NOMO-1 treated with DMSO at 0.1 percent for 48 hours (cell line): ENCODE measurements at regions not wholly inside any gene's neighbourhood (a gene's known extent, or its start where the extent isn't known, plus 50 kb on each side); places are given as distances from the start of the nearest gene placed in this dataset.
A peak's percentile ranks its signal among the peaks of the same experiment; 100 is the strongest.
"Not testable (repeated sequence)": the region's sequence is repeated elsewhere in the genome, so short reads cannot be mapped to it uniquely, and the experiment has no call there.

Experiments
- DNase-seq: peaks from one replicate; lab custom pipeline; 2025; ENCODE audit not compliant: unreplicated experiment; lab: John Stamatoyannopoulos, UW

GRCh38 chr10:84921701-84922100 is 593.3 kb downstream of the CCSER2 start:
- no peak for DNase-seq

GRCh38 chr10:84924131-84924530 is 595.7 kb downstream of the CCSER2 start:
- DNase-seq, result no peak

- no peak for DNase-seq
These were observed 597.1 kb downstream of the CCSER2 start for GRCh38 chr10:84925495-84925894.

- DNase-seq, result no peak
These were observed 605.0 kb downstream of the CCSER2 start for GRCh38 chr10:84933402-84933801.

GRCh38 chr10:84935772-84936171 is 607.4 kb downstream of the CCSER2 start:
- no peak for DNase-seq

- no peak for DNase-seq
These were observed 609.9 kb downstream of the CCSER2 start for GRCh38 chr10:84938117-84938905.

GRCh38 chr10:84943541-84943940 is 615.2 kb downstream of the CCSER2 start:
- no peak for DNase-seq

- no peak for DNase-seq
These were observed 615.8 kb downstream of the CCSER2 start for GRCh38 chr10:84944187-84944586.

GRCh38 chr10:84945791-84946190 is 617.4 kb downstream of the CCSER2 start:
- DNase-seq, result no peak

- DNase-seq, result no peak
These were observed 618.5 kb downstream of the CCSER2 start for GRCh38 chr10:84946904-84947303.

GRCh38 chr10:84948644-84949043 is 620.3 kb downstream of the CCSER2 start:
- peak; percentile 10 for DNase-seq

GRCh38 chr10:84951616-84952015 is 623.2 kb downstream of the CCSER2 start:
- no peak for DNase-seq

- no peak for DNase-seq
These were observed 629.0 kb downstream of the CCSER2 start for GRCh38 chr10:84957427-84957826.

- no peak for DNase-seq
These were observed 637.1 kb downstream of the CCSER2 start for GRCh38 chr10:84965468-84965867.

- DNase-seq, result no peak
These were observed 638.5 kb downstream of the CCSER2 start for GRCh38 chr10:84966708-84967441.

GRCh38 chr10:84969297-84969696 is 640.9 kb downstream of the CCSER2 start:
- DNase-seq, result not testable (repeated sequence)

- no peak for DNase-seq
These were observed 658.6 kb downstream of the CCSER2 start for GRCh38 chr10:84987039-84987438.

- no peak for DNase-seq
These were observed 659.6 kb downstream of the CCSER2 start for GRCh38 chr10:84988011-84988410.

- no peak for DNase-seq
These were observed 662.3 kb downstream of the CCSER2 start for GRCh38 chr10:84990713-84991112.

- no peak for DNase-seq
These were observed 662.9 kb downstream of the CCSER2 start for GRCh38 chr10:84991301-84991700.

GRCh38 chr10:84993251-84994035 is 665.1 kb downstream of the CCSER2 start:
- DNase-seq, result no peak

GRCh38 chr10:84994722-84995121 is 666.3 kb downstream of the CCSER2 start:
- DNase-seq, result no peak
